ENCODE measurements at regions not wholly inside any gene's neighbourhood (a gene's known extent, or its start where the extent isn't known, plus 50 kb on each side); places are given as distances from the start of the nearest gene placed in this dataset.
A peak's percentile ranks its signal among the peaks of the same experiment; 100 is the strongest.

DNA sequence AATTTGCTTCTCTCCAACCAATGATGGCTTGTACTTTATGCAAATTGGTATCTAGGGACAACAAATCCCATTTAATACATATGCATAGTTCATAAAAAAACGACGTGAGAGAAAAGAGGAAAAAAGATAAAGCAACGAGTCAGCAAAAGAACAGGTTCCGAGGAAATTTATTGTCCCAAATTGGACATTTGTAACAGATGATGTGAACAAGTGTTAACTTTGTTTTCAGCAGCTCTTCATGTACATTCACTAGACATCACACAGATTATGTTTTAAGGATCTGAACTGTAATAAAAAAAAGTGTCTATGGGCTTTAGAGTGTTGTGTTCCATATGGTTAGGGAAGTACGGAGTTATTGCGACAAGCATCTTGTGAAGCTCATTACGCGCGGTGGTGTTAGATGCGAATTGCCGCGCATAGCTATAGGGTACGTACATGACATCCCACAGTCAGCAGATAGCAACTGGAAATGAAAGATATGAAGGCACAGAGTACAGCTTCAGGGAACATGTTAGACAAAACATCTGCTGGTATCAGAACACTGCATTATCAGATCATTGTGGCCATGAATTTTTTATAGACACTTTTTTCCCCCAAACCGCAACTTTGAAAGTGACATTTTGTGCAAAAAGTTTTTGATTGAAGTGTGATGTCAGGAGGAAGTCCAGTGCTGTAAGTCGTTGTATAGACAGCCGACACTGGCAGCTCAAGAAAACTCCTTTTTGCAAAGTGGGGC is 1073.1 kb upstream of the FANCL start:
- DNase-seq: no peak

DNA sequence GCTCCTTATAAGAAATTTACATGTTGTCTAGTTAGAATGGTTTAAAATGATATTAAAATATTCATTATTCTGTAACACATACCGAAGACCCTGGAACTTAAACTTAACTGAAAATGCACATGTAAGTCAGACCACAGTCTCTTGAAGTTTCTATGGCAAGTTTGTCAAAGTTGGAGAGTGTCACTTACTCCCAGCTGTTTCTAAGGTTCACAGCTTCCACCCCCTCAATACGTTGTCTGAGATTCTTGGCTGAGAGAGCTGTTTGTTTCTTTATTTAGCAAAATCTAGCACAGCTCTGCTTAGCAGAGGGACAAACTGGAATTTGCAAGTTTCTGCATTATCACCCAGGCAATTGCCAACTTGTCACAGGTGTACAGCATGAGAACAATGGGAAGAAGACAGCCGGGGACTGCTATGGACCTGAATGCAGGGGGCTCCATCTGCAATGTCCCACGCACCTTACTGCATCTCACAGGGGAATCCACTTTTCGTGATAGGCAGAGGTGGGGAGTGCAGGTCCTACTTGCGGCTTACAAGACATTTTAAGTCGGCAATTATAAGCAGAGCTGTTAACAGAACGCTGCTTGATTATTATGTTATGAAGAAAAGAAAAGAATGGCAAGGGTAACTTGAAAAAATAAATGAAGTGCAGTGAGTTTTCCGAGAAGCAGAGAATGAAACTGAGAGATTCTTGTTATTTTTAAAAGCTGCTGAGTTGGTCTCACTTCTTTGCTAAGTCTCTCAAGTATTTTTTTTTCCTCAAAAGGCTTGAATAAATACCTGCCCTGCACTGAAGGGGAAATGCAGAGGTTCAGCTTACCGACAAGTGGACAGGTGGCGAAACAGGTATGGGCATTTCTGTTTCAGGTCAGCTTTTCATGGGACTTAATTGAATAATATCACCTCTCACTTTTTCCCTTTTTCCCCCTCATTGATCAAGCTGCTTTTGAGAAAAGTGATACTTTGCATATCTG is 1072.1 kb upstream of the FANCL start:
- DNase-seq: no peak

DNA sequence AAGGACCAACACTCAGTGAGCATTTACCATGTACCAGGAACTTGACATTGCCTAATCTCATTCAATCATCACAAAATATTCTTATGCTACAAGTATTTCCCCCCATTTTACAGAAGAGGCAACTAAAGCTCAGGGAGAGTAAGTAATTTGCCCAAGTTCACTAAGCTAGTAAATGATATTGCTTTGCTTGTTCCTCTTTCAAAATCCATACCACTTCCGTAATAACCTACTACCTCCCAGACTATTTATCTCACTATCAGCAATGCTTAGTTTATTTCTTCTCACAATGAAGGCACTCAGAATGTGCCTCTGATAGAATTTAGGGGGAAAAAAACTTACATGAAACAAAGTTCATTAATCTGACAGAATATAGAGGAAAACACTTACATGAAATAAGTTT is 1070.9 kb upstream of the FANCL start:
- DNase-seq: no peak

DNA sequence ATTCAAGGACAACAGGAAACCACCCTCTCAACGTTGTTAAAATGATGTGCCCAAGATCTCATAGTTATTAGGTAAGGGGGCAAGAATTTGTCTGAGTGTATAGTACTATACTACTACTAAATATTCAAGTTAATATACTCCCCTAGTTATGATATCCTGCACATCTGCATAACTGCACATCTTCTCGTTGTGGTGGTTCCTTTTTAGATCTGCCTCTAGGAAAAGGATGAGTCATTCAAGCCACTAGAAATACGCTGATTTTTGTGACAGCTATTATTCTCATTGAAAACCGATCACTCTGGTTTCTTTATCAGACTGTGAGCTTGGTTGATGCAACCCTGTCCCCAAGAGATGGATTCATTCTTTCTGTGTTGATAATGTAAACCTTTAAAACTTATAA is 1067.0 kb upstream of the FANCL start:
- DNase-seq: no peak

DNA sequence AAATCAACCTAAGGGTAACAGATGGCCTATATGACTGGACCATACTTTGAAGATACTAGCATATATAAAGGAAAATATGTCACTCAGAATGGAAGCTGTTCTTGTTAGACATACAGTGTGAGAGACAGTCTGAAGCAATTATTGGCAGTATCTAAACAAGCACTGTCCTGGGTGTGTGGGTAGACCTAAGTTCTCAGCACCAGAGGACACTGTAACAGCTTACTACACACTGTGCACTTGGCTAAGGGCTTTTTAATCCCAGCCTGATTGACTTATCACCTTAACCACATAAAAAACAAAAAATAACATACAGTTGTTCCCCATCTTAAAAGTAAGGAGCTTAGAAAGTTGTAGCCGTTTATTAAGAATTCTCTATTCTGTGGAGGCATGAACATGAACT is 1066.1 kb upstream of the FANCL start:
- no peak for DNase-seq

DNA sequence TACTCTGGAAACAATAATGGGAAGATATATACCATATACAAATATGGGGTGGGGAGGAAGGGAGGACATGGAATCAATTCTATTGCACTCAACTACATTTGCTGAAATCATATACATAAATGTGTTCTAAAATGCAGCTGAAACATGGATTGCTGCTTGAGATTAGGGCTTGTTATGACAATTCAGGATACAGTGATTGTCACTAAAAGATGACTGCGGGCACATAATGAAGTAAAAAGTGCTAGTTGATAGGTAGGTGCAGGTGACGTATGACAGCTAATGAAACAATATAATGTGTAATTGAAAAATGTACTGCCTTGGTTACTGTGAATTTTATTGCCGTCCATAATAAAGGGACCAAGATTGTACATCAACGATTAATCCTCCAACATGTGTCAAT is 1062.1 kb upstream of the FANCL start:
- no peak for DNase-seq

DNA sequence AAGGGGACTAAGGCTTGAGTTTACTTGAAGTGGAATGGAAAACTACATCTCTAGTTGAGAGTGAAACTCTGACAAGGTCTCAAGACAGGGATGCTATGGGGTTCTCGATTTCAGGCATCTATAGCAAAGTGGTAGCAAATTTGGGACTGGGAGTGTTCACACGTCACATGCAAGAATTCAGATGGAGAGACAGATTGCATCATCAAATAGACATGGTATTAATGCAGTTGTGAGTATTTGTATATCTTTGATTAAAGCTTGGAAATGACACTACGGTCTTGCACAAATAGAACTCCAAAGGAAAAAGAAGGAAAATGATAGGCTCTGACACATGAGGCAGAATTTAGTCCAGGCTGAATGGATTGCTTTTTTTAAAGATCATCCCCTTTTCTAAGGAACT is 1061.6 kb upstream of the FANCL start:
- DNase-seq: no peak

DNA sequence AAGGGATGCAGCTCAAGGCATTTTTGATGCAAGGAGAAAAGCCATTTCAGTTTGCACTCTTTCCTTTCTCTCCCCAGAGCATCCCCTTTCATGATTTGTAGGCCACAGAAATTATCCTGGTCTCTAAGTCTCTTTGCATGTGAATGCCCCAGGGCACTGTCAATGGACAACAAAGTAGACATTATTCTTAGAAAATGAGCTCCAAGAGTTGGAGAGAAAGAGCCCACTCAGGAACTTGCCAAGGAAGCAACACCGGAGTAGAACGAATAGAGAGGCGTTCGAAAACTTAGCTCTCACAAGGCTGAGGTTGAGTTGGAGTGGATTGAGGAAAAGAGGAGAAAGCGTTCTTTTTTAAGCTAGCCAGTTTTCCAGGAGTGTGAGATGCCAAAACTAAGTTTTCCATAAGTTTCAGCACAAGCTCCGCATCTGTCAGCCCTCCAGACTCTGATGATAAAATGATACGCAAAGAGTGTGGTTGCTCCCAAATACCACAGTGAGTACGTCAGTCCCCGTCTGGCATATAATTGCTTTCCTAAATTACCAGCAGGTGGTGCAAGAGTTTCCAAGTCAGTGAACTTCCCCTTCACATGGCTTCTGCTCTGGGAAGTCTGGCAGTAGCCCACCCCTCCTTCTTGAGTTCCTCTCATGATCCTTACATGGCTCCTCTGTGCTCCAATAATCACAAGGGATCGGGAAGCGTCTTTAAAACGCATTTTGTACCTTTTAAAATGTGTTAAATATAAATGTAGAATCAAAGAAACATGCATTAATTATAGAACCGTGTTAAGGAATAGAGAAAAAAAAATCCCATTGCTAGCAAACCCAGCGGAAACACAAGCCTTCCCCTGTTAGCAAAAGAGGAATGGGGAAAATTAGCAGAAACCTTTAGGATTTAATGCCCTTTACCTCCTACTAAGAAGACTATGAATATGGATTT is 1060.6 kb upstream of the FANCL start:
- peak; percentile 82 for DNase-seq

DNA sequence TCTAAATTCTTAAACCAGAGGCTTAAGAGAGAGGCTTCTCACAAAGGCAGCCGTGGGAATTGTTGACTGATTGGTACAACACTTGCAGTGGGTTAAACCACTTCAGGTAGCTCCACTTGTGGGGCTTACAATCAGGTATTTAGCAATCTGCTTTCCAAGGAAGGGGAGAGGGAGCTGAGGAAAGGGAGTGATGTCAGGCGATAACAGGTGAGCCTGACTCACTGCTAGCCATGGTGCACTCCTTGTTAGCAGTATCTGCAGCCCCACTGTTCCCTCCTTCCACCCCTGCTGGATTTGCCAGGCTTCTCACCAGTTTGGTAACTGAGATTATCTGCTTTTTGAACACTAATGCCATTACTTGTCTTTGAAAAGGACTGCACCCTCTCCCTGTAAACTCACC is 1056.7 kb upstream of the FANCL start:
- no peak for DNase-seq

DNA sequence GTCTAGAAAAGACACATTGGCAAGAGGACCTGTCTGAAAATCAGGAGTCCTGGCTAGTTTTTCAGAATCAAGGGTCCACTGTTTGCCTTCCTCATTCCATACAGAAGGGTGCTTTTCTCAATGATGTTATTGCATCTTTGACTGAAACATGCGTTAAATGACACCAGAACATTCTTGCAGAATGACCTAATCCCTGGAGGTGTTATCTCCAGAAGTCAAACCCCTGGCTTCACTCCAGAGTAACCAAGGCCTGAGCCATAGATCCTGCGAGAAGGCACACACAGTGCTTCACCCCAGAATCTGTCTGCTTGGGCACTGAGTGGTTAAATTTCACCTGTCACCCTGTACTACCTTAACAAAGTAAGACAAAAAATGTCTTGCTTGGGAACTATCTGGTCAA is 1055.2 kb upstream of the FANCL start:
- DNase-seq: no peak

DNA sequence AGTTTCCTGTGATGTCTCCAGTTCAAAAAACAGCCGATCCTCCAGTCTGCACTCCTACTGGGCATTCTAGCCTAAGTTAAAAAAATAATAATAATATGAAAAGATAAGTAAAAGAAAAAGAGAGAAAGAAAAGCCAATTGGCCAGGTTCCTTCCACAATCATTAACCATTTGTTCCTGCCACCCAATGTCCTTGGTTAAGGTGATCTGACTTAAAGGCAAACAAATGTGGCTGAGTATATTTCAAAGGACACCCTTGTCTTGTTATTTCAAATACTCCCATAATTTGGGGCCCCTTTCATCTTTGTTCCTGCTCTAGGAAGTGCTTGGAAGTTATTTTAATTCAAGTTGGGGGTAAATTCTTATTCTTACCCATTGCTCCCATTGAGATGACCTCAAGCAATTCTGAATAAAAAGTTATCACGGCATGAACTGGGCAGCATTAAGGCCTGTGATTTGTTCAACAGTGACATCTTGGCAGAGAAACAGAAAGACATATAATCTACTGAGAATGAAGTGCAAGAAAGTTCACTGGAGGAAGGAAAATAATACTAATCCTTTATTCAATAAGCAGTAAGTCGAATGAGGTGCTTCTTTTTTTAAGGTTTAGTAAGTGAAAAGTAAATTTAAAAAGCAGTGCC is 1054.5 kb upstream of the FANCL start:
- no peak for DNase-seq

DNA sequence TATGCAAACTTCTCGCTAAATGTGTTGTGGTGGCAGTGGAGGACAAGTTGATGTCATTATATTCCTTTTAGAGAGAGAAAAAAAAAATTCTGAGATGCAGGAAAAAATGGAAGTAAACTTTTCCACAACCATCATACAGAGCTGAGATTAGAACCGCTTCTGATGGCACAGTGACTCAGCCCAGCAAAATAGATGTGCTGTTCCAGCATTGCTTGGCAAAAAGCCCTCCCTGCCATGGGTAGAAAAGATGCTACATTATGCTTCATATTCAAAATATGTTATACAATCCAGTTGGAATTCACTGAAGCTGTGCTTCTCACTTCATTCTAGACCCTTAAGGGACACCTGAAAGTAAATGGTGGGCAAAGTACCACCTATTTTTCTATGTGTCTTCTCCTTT is 1047.6 kb upstream of the FANCL start:
- no peak for DNase-seq

DNA sequence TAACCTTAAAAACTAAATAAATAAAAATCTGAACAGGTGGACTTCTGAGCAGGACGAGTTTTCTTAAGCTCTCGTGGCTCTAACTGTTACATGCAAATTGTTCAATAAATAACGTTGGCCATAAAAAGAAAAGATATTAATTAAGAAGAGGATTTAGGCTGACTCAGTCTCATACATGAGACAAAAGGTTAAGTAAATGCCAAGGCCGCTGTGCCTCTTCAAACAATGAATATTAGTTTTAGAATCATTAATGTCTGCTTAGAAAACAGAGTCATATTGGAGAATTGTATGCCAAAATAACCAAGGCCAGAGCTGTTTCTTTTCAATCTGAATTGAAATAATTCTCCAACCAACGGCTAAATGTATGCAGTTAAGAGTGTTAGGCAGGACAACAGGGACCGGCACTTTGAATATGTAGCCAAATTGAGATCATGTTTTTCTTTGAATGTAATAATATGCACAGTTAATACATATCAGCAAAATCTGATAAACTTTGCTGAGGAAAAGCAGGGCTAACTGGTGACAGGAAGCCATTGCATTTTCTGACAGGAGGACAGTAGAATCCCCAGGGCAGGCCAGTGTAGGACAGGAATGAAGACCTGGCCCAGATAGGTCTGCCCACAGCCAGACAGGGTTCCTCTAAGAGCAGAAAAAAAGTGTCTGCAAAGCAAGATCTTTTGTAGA is 1041.4 kb upstream of the FANCL start:
- DNase-seq: no peak

DNA sequence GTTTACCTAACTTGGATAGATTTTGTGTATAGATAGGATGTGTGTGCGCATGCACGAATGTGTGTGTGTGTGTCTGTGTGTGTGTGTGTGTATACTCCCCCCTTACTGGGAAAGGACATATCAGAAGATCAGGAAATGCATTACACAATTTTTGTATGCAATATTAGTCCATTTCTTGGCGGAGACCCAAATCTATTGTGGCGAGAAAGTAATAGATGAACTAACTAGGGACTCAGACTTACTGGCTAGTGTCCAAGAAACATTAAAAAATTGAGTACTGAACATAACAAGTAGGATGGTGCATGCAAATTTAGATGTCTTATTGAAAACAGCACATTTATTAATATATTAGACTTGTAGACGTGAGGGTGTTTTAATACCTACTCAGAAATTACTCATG is 1036.5 kb upstream of the FANCL start:
- DNase-seq: no peak

DNA sequence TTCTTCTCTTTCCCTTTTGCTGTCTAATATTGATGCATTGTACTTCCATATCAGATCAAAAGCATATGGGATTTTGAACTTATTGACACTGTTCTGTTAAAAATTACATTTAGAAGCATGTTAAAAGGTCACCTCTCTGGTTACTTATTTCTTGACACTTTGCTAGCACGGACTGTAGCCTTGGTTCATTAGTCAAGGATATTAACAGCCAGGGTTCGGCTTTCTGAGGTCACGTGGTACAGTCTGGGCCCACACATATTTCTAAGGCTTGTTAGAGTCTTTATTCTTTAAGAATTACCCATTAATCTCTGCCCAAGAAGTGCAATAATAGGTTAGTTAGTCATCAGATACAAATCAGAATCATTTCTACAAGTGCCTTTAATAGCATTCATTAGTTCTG is 1035.8 kb upstream of the FANCL start:
- DNase-seq: peak; percentile 33

DNA sequence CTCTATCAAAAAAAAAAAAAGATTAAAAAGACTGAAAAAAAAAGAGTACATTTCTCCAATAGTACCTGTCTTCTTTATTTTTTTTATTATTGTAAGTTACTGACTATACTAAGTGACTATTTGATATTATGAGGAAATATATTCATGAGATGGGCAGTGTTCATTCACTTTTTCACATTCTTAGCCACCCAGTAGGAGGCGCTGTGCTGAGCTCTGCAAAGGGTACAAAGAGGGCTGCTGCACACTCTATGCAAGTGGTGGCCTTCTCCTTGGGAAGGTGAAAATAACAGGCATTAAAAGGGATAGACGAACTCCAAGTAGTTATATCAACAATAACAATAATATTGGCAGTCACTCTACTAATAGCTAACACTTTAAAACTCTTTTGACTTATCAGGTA is 1034.9 kb upstream of the FANCL start:
- no peak for DNase-seq

DNA sequence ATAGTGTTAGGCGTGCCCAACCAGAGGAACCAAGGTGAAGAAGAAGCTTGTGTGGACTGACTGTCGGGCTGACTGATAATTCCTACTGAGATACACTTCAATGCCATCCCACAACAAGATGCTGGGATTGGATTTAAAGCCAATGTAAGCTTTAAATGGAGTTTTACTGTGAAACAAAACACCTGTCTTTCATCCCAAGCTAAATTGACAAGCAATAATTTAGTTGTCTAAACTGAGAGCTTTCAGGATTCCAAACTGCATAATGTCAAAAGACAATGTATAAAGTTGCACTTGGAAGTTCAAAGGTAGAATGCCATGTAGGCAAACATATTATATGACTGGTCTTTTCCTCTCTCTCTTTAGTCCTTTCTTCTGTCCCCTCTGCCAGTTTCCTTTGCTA is 1025.3 kb upstream of the FANCL start:
- DNase-seq: no peak

DNA sequence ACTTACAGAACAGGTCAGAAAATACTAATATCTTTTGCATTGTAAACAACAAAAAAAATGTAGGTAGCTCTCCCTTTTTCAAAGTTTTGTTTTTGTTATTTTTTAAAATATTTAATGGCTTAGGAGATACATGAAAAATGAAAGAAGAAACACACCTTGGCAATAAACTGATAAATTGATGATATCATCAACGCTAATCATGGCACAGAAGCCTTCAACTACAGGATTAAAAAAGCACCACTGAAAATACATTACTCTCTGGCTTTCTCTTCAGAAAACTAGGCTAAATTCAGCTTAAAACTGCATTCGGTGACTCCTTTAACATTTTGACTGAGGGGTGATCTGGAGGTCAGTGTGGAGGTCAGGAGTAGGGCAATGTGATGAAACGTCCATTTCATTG is 1018.8 kb upstream of the FANCL start:
- no peak for DNase-seq

DNA sequence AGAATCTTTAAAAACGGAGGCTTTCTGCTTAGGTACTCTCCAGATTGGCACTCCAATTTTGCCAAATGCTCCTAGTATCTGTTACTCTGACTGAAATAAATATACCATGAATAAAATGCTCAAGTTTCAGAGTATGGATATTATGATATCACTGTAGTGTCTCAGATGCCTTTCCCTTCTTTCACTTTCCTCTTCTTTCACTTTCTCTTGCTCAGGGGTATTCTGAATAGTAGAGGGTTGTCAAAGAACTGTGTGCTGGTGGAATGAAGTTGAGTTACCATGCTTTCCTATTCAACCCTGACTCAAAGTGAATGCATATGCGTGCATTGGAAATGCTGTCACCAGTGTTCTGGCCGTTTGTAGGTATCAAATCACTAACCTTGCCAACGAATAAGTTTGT is 1015.2 kb upstream of the FANCL start:
- DNase-seq: no peak

DNA sequence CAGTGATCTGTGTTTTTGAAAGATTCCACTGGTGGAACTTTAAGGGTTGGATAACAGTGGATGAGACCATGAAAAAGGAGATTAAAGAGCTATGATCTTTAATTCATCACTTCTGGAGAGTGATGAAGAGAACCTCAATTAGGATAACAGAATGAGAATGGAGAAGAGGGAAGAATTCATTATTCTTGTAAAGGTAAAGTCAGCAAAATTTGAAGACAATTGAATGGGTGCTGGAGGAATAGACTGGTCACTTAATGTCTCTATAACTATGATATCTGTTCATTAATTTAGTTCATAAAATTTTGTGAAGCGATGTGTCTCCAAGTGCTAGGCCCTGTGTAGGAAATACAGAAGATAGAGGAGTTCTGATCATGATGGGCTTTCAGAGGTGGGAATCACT is 1013.2 kb upstream of the FANCL start:
- DNase-seq: no peak

DNA sequence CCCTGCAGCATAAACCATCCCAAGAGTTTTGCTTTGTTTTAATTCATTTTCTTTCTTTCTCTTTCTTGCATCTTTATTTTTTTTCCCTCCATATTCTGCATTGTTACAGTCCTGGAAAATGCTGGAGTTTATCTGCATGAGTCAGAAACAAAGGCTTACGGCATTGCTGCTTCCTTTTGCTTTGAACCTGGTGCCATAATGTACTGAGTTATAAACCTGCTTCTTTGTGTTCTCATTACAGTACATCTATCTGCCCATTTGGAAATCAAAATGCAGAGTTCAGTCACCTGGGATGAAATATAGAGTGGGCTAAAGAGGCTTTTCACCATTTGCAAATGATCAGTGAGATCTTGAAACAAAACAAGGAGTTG is 1009.2 kb upstream of the FANCL start:
- DNase-seq: no peak
